GM19438 (cell line): ENCODE measurements at regions not wholly inside any gene's neighbourhood (a gene's known extent, or its start where the extent isn't known, plus 50 kb on each side); places are given as distances from the start of the nearest gene placed in this dataset.
"Not testable (repeated sequence)": the region's sequence is repeated elsewhere in the genome, so short reads cannot be mapped to it uniquely, and the experiment has no call there.

Source experiments
- ATAC-seq: cut with Tn5 transposase; IDR thresholded peaks from one replicate; pipeline ENCODE4 v1.9.1; 2021; ENCODE audit warnings: low read depth; ENCODE audit not compliant: unreplicated experiment

DNA sequence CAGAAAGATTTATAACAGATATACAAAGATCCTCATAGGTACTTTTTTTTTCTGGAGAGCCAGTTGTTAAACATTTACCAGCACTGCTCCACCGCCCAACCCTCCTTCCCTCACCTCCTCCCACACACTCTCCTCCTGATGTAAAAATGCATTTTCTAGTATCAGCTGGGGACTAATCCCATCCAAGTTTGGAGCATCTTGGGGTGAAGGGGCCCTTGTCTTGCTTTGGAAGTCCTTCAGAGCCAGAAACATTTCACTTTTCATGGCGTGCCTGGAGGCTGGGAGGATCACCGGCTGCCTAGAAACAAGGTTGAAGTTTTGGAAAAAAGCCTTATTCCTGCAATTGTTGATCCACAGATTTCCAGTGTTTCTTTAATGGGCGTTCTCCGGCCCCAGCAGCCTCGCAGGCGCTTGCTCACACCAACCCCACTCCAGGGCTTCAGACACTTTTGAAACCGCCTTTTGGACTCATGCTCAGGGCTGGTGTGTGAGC, 165.1 kb upstream of the AFDN start:
- no peak for ATAC-seq

DNA sequence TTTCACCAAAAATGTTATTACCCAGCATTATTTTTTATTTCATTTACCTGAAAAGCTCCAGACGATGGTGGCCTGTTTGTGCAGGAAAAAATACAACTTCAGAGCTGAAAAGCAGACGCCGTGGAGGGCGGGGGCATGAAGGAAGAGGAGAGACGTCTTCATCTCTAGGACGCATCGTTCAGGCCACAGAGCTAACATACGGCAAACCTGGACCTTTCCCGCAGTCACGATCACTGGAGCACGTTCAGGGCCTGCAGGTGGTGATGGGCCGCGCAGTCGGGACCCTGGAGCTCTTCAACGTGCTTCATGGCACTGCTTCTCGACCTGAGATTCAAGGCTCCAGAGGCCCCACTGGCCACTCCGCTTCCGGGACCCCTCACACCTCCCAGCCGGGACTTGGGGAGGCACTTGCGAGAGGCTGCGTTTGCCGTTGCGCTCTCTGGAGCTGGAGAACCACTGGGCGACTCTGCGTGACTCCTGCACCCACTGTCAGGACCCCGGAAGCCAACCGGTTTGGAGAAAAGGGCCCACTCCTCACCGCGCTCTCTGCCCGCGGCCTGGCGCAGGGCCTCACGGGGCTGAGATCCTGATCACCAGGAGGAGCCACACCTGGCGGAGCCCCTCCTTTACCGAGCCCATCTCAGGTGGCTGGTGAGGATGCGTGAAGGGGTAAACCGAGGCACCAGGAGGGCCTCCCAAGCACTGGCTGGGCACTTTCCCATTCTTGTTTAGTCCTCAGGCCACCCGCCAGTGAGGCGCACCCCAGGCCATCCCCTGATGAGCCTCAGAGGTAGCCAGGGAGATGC, 164.4 kb upstream of the AFDN start:
- ATAC-seq = no peak

DNA sequence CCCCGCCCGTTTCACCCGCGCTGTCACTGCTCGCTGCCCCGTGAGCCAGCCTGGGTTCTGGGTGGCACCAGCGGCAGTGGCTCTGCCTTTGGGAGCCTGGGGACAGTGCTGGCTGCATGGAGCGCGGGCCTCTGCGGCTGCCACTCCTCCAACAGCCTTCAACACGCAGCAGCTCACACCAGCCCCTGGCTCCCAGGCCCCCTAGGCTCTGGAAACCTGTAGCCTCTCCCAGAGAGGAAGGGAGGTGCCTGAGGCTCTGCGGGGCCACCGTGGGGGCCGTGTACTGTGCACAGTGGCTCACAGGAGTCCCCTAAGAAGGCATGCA, 163.9 kb upstream of the AFDN start:
- ATAC-seq = no peak

DNA sequence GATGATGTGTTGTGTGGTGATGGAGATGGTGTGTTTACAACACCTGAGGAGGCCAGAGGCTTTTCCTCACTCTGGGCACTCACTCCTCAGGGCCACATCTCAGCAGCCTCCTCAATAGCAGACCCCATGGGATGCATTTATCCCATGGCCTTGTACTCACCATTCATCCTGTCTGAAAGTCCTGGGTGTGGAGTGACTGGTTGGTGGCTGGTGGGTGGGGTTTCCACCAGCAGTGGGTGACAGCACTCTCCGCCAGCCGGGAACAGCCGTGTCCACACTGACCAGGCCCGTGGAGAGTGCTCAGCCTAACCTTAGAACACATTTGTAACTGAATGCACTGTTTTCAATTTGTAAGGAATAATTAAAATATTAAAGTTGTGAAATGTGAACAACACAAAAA, 163.4 kb upstream of the AFDN start:
- no peak for ATAC-seq

GRCh38 chr6:167663784-167664443, 162.8 kb upstream of the AFDN start:
- ATAC-seq = no peak

DNA sequence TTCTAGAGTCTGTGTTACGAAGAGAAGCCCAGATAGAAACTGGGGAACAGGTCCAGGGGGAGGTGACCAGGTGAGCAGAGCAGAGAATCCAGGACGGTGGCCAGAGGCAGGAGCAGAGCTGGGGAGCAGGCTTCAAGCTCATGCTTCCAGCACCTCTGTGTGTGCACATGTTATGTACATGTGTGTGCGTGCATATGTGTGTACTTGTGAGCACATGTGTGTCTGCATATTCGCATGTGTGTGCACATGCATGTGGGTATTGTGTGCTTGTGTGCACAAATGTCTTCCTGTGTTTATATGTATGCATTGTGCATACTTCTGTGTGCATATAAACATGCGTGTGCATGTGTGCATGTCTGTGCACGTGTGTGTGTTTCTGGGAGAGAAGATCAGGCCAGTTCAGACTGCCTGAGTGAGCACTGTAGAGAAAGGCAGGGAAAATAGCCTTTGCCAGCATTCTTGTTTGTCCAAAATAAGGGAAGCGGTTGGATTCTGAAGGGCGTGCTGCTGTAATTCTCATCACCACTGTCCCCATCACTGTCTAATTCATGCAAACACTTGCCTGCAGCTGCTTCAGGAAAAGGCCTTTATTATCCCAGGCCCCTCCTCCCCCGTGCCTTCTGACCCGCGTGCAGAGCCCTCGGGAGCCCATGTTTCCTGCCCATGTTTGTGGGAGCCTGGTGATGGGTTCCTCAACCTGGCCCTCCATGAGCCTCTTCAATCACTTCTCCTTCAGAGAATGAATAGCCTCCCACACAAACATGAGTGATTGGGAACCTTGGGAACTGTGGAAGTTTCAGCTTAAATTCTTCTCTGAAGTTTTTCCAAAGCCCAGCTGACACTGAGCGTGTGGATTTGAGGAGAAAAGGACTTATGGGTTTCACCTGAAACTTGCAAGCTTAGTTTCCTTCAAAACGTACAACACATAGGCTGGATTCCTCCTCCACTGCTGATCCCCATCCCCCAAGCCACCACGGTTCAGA, 161.7 kb upstream of the AFDN start:
- ATAC-seq = no peak

GRCh38 chr6:167665698-167666330, 160.9 kb upstream of the AFDN start:
- no peak for ATAC-seq

- no peak for ATAC-seq
Observed at GRCh38 chr6:167666571-167667203, 160.0 kb upstream of the AFDN start.

DNA sequence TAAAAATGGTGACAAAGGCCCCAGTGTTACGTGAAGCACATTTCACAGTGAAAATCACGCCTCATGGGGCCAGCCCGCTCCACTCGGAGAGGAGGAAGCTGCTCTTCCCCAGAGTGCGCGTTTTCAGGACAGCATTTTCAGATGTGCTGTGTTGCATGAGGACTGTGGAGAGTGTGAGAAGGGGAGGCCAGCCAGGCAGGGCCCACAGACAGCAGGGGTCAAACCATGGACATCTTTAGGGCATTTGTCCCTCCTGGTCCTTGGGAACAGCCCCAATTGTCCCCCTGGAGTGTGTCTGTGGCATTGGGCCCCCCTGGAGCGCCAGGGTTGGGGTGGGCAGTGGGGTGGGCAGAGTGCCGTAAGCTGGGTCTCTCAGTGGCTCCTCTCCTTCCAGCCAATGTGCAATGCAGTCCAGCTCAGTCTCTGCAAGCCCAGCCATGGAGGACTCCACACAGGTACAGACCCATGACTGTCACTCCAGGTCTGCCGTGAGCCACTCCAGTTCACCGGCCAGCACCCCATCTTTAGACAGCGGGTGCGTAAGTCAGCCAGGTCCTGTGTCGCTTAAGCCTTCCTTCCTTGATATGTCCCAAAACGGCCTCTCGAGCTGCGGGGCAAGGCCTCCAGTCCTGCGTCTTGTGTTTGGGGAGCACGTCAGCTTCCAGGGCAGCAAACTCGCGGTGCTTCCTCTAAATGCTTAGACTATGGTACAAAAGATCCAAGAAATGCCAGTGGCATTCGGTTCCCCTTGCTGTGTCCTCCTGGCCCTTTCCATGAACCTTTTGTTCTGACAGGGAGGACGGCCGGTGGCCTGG, 159.3 kb upstream of the AFDN start:
- no peak for ATAC-seq

DNA sequence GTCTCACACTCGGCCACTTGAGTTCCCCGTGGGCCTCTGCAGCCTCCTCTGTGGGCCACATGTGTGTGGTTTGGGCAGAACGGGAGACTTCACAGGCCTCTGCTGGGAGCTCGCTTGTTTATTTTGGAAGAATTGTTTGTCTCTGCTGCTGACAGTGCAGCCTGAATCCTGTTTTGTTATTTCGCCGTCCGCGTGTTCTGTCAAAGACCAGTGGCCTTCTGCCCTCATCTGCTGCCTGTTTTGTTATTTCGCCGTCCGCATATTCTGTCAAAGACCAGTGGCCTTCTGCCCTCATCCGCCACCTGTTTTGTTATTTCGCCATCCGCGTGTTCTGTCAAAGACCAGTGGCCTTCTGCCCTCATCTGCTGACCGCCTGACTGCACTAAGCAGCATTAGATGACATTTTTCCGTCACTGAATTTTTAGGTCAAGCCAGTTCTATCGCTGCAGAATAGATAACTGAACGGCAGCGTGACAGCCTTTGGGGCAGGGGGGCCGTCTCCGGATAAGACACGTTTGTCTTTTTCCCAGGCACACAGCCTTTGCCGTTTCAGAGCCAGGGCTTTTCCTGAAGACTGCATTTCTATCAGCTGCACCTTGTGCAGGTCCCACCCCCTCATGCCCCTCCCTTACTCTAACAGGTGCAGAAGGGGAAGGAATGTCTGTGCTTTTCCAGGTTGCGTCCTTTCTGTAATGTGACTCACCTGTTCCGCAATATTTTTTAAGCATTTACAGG, 158.5 kb upstream of the AFDN start:
- no peak for ATAC-seq

DNA sequence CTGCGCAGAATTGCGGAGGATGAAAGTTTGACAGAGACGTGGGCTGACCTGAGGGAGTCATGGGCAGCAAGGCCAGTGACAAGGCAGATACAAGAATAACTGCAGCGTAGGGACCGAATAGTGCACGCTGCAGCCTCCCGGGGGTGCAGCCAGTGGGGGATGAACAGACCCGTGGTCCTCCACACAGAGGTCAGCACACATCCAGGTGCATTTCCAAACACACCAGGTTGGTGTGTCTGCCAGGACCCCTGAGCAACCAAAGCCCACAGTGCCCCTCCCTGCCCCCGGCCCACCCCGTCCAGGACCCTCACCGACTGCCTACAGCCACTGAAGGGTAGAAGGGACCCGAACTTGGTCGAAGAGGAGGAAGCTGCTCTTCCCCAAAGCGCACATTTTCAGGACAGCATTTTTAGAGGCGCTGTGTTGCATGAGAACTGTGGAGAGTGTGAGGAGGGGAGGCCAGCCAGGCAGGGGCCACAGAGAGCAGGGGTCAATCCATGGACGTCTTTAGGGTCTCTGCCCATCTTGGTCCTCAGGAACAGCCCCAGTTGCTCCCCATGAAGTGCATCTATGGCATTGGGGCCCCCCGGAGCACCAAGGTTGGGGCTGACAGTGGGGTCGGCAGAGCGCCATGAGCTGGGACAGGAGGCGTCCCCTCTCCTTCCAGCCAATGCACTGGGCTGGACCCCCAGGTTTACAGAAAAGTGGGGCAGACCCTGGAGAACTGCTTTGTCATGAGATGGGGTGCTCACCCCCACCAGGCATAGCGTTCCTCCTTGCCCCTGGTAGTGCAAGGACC, 157.8 kb upstream of the AFDN start:
- ATAC-seq = no peak

GRCh38 chr6:167669553-167669849, 157.2 kb upstream of the AFDN start:
- no peak for ATAC-seq

GRCh38 chr6:167669870-167670802, 156.6 kb upstream of the AFDN start:
- ATAC-seq = no peak

DNA sequence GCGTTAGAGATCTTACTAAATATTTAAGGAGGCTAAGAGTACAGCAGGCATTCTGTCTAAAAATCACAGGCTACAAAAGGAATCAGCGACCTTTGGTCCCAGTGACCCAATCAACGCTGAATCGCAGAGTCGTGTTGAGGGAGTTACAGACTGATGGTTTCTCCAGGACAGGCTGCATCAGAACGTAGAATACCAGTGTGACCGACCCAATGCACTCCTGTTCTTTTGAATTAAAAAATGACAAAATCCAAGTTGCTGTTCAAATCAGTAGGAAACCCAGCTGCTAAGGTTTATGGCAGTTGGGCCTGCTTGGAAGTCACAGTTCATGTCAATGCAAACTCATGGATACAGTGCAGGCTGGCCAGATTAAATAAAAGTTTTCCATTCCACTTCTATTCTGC, 155.8 kb upstream of the AFDN start:
- ATAC-seq = no peak

DNA sequence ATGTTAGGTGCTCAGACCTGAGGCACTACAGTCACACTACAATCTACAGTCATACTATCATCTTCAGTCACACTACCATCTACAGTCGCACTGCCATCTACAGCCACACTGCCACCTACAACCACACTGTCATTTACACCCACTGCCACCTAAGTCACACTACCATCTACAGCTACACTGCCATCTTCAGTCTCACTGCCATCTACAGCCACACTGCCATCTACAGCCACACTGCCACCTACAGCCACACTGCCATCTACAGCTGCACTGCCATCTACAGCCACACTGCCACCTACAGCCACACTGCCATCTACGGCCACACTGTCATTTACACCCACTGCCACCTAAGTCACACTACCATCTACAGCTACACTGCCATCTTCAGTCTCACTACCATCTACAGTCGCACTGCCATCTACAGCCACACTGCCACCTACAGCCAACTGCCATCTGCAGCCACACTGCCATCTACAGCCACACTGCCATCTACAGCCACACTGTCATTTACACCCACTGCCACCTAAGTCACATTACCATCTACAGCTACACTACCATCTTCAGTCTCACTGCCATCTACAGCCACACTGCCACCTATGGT, 155.2 kb upstream of the AFDN start:
- not testable (repeated sequence) for ATAC-seq

DNA sequence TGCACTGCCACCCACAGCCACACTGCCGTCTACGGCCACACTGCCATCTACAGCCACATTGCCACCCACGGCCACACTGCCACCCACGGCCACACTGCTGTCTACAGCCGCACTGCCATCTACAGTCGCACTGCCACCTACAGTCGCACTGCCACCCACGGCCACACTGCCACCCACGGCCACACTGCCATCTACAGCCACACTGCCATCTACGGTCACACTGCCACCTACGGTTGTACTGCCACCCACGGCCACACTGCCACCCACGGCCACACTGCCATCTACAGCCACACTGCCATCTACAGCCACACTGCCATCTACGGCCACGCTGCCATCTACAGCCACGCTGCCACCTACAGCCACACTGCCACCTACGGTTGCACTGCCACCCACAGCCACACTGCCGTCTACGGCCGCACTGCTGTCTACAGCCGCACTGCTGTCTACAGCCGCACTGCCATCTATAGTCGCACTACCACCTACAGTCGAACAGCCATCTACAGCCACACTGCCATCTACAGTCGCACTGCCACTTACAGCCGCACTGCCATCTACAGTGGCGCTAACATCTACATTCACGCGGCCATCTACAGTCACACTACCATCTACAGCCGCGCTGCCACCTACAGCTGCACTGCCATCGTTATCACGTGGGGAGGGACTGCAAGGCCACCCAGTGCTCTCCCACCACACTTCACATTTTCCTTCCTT, 154.6 kb upstream of the AFDN start:
- no peak for ATAC-seq
